Vagina (tissue), 2 donors: ENCODE measurements at regions not wholly inside any gene's neighbourhood (a gene's known extent, or its start where the extent isn't known, plus 50 kb on each side); places are given as distances from the start of the nearest gene placed in this dataset. TPM values are rescaled to one million over a fixed set of nuclear protein-coding genes. Genes with fewer than 3 reads are reported as not detected.
"Not testable (repeated sequence)": the region's sequence is repeated elsewhere in the genome, so short reads cannot be mapped to it uniquely, and the experiment has no call there.

Source experiments
- DNase-seq, 2 donors: peaks; one replicate each; pipeline ENCODE4 v3.0.0-alpha.2; 2017; ENCODE audit errors: extremely low spot score in 2 of 2
- H3K27ac ChIP-seq: fragments of 200-600 bp; sonication (generic); one replicate; pipeline ENCODE4 v1.5.1; 2019
- H3K27me3 ChIP-seq: fragments of 200-600 bp; sonication (generic); one replicate; pipeline ENCODE4 v1.5.1; 2019
- H3K36me3 ChIP-seq, 2 donors: fragments of 200-600 bp; sonication (generic); one replicate each; pipeline ENCODE4 v1.5.1; 2017 to 2019
- H3K4me1 ChIP-seq: fragments of 200-600 bp; sonication (generic); one replicate; pipeline ENCODE4 v1.5.1; 2019
- H3K4me3 ChIP-seq, 2 donors: fragments of 200-600 bp; sonication (generic); 1 replicate in 1 of 2; 2 replicates in 1 of 2; pipeline ENCODE4 v1.5.1; 2016 to 2019
- H3K9me3 ChIP-seq: fragments of 200-600 bp; sonication (generic); one replicate; pipeline ENCODE4 v1.5.1; 2019
- POLR2A ChIP-seq, 2 donors: fragments of 450-650 bp; IDR thresholded peaks; one replicate each; pipeline ENCODE4 v1.6.1; 2017; ENCODE audit warnings: antibody characterized with exemption in 2 of 2, mild to moderate bottlenecking in 2 of 2, moderate library complexity in 2 of 2
- POLR2AphosphoS5 ChIP-seq, 2 donors: sonication (generic); formaldehyde crosslinking; IDR thresholded peaks; one replicate each; pipeline ENCODE4 v1.9.0; 2017; ENCODE audit warnings: antibody characterized with exemption in 2 of 2, mild to moderate bottlenecking in 2 of 2, low read depth in 1 of 2; ENCODE audit not compliant: insufficient read depth in 1 of 2
- intact Hi-C: fragments of 100-400 bp; cut with DNase I; formaldehyde crosslinking; loops from one replicate; pipeline ENCODE4 v1.15.1; 2023
- small RNA-seq: library from RNA; depleted of rRNA; stranded (forward); fragments of <200 nt; gene quantifications from one replicate; pipeline ENCODE3, GENCODE V24; 2016
- TF ChIP-seq, protein P1 (sequence below), 3 experiments: fragments of 450-650 bp in 2 of 3; fragments of 200-600 bp in 1 of 3; sonication (generic) in 1 of 3; IDR thresholded peaks; one replicate each; pipeline ENCODE4 v1.5.1; 2017 to 2019; ENCODE audit warnings: antibody characterized with exemption in 3 of 3, mild to moderate bottlenecking in 2 of 3, moderate library complexity in 2 of 3

DNA sequence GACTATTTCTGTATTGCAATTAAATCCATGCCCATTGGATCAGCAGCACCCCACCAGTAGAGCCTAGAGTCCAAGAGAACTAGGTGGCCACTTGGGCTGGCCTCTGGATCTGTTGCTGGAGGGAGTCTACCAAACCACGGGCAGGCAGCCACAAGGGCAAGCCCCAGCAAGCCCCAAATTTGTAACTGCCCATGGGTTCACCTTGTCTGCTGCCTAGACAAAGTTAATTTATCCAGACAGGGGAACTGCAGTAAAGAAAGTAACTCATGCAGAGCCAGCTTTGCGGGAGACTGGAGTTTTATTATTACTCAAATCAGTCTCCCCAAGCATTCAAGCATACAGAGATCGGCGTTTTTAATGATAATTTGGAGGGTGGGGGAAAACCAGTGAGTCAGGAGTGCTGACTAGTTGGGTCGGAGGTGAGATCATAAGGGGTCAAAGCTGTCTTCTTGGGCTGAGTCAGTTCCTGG lies 74.0 kb upstream of the TERB2 start:
- H3K4me1 ChIP-seq, result no peaks in the 10 kb centered on the region
- H3K27me3 ChIP-seq, result no peaks in the 10 kb centered on the region
- H3K4me3 ChIP-seq, result no peak overlapping the region
- no peak for DNase-seq
- intact Hi-C loops, result no loop called here
- H3K27ac ChIP-seq, result no peak overlapping the region
- no peaks in the 10 kb centered on the region for H3K9me3 ChIP-seq
- no peaks in the 10 kb centered on the region for H3K36me3 ChIP-seq
- TF ChIP-seq POLR2A (IDR thresholded peaks at IDR 0.05), result no peak
- TF ChIP-seq POLR2AphosphoS5 (IDR thresholded peaks at IDR 0.05; ENCODE audit: insufficient read depth in 1 of 2, low read depth in 1 of 2), result no peak
- TF ChIP-seq, protein P1, sequence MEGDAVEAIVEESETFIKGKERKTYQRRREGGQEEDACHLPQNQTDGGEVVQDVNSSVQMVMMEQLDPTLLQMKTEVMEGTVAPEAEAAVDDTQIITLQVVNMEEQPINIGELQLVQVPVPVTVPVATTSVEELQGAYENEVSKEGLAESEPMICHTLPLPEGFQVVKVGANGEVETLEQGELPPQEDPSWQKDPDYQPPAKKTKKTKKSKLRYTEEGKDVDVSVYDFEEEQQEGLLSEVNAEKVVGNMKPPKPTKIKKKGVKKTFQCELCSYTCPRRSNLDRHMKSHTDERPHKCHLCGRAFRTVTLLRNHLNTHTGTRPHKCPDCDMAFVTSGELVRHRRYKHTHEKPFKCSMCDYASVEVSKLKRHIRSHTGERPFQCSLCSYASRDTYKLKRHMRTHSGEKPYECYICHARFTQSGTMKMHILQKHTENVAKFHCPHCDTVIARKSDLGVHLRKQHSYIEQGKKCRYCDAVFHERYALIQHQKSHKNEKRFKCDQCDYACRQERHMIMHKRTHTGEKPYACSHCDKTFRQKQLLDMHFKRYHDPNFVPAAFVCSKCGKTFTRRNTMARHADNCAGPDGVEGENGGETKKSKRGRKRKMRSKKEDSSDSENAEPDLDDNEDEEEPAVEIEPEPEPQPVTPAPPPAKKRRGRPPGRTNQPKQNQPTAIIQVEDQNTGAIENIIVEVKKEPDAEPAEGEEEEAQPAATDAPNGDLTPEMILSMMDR (IDR thresholded peaks at IDR 0.05), result no peak

DNA sequence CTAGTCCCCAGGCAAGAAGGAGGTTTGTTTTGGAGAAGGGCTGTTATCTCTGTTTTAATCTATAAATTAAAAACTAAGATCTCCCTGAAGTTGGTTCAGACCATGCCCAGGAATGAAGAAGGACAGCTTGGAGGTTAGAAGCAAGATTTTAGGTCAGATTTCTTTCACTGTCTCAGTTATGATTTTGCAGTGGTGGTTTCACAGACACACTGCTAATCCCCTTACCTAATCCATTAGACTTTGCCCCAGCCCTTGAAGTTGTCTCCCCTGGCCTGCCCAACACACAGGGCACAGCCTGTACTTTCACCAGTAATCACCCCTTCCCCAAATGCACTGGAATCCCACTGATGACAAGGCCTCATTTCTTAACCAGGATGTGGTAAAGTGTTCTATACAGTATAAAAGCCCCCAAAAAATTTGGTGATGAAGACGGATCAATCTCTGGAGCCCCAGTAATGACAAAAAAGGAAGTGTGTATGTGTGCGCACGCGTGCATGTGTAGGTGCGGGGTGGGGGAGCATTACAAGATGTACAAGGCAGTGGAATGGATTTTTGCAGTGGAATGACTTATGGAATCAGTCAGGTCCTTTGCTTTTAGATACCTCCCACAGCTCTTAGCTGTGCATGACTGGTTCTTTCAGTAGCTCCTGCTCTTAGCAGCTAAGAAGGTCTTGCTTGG lies 73.1 kb upstream of the TERB2 start:
- Histone ChIP-seq H3K36me3 (no peaks in the 10 kb centered on the region), H3K4me3 (no peak overlapping the region), H3K9me3 (no peaks in the 10 kb centered on the region), H3K4me1 (no peaks in the 10 kb centered on the region), H3K27me3 (no peaks in the 10 kb centered on the region), H3K27ac (no peak overlapping the region)
- no peak for DNase-seq
- TF ChIP-seq, protein P1 (IDR thresholded peaks at IDR 0.05), result no peak
- no peak for TF ChIP-seq POLR2A (IDR thresholded peaks at IDR 0.05)
- intact Hi-C loops, result no loop called here

DNA sequence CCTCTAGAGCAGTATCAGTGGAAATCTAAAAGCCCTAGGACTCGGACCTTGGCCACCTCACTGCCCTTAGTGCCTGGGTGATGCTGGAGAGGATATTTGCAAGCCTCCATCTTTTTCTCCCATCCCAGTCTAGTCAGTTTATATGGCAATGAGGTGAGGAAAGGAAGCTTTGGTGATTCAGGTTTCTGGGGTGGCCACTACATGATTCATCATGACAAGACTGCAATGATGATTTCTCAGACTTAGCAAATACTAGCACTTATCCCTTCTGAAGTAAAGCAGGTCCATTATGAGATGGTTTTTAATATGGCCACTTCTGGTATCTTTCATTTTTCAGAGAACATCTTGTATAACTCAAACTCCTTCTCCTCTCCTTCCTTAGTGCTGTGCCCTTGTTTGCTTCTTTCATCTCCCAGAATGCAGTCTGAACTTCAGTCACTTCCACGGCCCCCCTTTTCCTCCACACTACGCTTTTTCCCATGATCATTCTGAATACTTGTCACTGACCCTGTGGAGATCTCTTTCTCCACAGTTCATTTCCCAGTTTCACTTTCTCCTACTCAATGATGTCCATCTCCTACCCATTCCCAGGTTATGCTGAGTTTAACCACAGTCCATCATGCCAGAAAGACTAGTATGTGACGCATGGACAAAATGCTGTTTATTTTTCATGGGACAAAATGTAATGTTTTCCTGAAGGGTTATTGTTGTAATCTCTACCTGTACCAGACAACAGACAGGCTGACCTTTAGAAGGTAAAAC lies 57.4 kb upstream of the TERB2 start:
- H3K4me3 ChIP-seq, H3K27me3 ChIP-seq, H3K4me1 ChIP-seq, H3K27ac ChIP-seq, H3K36me3 ChIP-seq, H3K9me3 ChIP-seq, DNase-seq, intact Hi-C loops: not testable (repeated sequence)

DNA sequence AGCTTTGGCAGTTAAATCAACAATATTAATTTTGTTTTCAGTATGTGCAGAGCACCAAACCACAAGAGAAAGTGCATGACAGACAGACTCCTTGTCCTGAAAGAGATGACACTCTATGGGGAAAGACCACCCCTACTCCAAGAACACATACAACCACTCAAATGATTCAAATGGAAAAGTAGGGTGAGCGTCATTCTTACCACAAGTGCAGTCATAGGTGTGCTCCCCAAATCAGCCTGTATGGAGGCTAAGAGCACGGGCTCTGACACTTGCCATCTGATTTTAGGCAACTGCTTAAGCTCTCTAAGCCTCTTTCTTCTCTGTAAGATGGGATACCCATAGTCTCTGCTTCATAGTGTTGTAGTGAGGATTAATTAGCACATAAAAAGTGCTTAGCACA lies 56.7 kb upstream of the TERB2 start:
- H3K27me3 ChIP-seq, H3K36me3 ChIP-seq, H3K27ac ChIP-seq, intact Hi-C loops, H3K9me3 ChIP-seq, DNase-seq, H3K4me3 ChIP-seq, H3K4me1 ChIP-seq: not testable (repeated sequence)

DNA sequence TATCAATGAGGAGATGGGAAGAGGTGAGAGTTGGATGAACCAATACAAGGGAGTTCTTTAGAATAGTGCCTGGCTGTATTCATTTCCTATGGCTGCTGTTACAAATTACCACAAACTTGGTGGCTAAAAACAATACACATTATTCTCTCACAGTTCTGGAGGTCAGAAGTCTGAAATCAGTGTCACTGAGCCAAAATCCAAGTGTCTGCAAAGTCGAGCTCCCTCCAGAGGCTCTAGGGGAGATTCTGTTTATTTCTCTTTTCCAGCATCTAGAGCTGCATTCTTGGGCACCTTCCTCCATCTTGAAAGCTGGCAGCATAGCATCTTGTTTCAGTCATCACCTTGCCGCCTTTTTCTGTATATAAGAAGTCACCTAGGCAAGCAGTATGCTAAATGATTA lies 55.7 kb upstream of the TERB2 start:
- H3K27ac ChIP-seq, H3K4me3 ChIP-seq, DNase-seq, H3K36me3 ChIP-seq, H3K27me3 ChIP-seq, H3K4me1 ChIP-seq, intact Hi-C loops, H3K9me3 ChIP-seq: not testable (repeated sequence)

DNA sequence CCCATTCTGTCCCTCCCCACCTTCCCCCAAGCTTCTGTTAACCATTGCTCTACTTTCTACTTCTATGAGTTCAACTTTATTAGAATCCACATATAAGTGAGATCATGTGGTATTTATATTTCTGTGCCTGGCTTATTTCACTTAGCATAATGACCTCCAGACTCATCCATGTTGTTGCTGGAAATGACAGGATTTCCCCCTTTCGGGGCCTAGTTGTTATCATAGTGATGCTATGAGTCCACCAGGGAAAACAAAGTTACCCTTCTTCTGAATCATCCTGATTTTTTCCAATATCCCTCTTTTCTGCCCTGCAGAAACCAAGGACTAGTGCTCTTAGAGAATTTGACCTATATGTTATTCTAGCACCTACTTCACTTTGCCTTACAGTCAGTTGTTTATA lies 53.2 kb upstream of the TERB2 start:
- H3K36me3 ChIP-seq, H3K27ac ChIP-seq, intact Hi-C loops, H3K27me3 ChIP-seq, H3K9me3 ChIP-seq, H3K4me3 ChIP-seq, H3K4me1 ChIP-seq, DNase-seq: not testable (repeated sequence)

DNA sequence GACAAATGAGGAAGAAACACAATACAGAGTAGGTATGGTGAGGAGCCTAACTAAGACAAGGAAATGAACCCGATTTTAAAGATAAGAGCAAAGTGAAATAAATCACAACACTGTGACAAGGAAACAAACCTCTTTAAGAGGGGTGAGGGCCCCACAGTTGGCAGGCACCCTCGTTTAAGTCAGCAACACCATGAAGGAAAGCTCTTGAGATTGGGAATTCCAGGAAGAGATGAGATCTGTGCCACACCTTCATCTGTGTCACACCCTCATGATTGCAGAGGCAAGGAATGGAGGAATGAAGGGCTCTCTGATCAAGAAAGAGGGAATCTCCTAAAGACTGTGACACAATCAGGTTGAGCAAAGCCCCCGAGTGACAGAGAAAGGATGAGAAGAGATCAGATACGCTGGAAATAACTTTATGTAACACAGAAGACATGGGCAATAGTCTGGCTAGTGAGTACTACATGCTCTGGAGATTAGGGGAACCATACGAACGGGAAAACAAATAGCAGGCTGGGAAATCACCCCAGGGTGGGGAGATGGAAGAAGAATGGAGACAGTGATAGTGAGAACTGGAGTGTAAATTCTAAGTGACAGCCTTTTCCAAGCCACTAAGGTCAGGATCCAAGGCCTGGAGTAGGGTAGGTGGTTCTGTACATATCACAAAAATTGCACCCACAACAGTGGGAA lies 51.7 kb upstream of the TERB2 start:
- H3K9me3 ChIP-seq, H3K4me1 ChIP-seq, H3K27me3 ChIP-seq, H3K27ac ChIP-seq, H3K4me3 ChIP-seq, H3K36me3 ChIP-seq, DNase-seq, intact Hi-C loops: not testable (repeated sequence)

Small RNA genes lying in the stretch of these regions (small RNA-seq; reads per million reads assigned to genes)
- not detected for gene RF00019
- gene RNU1-119P, result not detected
